ENCODE measurements at regions not wholly inside any gene's neighbourhood (a gene's known extent, or its start where the extent isn't known, plus 50 kb on each side); places are given as distances from the start of the nearest gene placed in this dataset.

DNA sequence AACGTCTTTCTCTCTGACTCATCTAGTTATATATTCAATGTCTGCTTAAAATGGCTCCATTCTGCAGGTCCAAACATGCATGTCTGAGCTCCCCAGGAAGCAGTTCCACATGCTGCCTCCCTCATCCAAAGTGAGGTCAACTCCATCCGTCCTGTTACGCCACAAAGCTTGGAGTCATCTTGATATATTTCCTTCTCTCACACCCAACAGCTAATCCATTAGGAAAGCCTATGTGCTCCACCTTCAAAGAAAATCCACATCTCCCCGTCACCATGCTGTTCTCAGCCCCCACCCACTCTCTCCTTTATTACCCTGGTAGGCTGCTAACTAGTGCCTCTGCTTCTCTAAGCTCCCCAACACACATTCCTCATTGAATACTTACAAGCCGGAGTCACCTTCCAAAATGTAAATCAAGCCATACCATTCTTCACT, 130.2 kb upstream of the SYNDIG1 start:
- DNase-seq (ENCODE audit: low read depth in 4 of 4, low spot score in 3 of 4), result no peak

GRCh38 chr20:24337551-24337950, 131.9 kb upstream of the SYNDIG1 start:
- no peak for DNase-seq (ENCODE audit: low read depth in 4 of 4, low spot score in 3 of 4)

- no peak for DNase-seq (ENCODE audit: low read depth in 4 of 4, low spot score in 3 of 4)
These were observed 132.4 kb upstream of the SYNDIG1 start for GRCh38 chr20:24337069-24337468.

DNA sequence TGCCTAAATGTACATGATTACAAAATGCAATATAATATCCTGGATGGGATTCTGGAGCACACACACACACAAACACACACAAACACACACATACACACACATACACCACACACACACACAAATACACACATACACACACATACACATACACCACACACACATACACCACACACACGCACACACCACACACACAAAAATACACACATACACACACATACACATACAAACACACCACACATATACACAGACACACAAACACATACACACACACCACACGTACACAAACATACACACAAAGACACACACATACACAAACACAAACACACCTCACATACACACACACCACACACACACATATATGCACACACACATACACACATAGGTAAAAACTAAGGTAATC, 134.6 kb upstream of the SYNDIG1 start:
- DNase-seq (ENCODE audit: low read depth in 4 of 4, low spot score in 3 of 4), result no peak

DNA sequence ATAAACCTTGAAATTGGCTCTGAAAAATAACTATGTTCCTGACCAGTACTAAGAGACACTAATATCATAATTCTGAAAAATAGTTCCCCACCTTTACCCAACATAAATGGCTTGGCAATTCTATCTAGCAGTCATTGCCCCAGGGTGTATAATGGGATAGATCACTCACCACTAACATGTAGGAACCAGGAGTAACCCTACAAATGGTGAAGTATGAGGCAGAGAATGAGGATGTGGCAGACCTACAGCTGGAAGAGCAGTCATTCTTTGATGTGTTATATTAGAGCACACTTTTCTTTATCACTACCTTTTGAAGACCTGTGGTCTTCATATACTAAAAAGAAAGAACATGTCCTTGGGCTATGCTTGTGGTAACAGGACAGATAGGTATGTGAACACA, 136.5 kb upstream of the SYNDIG1 start:
- DNase-seq (ENCODE audit: low read depth in 4 of 4, low spot score in 3 of 4), result no peak

DNA sequence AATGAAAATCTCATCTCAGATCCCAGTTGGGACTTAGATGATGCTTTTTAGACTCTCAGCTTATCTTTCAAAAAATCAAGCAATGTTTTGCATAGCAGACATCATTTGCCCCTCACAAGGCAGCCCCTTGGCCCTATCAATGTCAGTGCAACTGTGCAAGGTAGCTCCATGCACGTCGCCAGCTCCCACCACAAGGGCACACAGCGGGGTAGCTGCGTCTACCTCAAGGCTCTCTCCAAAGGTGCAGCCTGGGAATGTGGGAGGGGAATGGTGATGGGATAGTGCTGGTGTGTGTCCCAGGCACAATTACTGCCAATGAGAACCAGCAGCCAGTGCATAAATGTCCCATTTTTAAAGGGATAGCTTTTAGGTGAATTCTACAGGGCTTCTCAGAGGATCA, 137.5 kb upstream of the SYNDIG1 start:
- DNase-seq (ENCODE audit: low read depth in 4 of 4, low spot score in 3 of 4), result no peak

DNA sequence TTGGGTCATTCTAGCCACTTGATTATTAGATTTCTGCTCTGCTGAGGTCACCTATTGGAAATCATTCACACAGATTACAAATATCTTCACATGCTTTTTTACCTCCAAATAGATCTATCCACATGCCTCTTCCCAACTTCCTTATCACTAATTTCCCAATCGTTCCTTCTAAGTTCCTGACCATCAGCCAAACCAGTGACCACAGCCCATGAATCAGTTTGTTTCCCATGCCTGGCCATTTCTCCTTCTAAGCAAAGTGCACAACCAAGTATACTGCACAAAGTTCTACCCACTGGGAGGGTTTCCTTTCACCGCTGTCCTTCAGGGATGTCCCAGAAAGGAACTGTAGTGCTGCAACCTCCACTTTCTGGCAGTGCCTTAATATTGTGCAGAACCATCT, 140.5 kb upstream of the SYNDIG1 start:
- no peak for DNase-seq (ENCODE audit: low read depth in 4 of 4, low spot score in 3 of 4)

DNA sequence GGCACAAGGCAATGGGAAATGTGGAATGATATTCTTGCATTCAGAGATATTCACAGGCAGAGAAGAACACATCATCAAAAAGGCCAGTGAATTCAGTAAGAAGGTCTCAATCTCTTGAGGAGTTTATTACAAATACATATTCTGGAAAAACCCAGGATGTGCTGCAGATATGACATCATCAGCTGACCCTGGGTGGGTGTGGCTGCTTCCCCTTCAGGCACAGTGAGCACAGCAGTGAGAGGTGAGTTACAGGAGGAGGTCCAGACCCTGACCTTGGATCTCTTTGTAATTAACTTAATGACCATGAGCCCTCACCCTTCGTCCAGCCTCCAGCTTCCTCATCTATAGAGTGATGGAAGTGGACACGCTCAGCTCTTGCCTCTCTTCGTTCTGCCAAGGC, 147.5 kb upstream of the SYNDIG1 start:
- DNase-seq (ENCODE audit: low read depth in 4 of 4, low spot score in 3 of 4), result no peak

DNA sequence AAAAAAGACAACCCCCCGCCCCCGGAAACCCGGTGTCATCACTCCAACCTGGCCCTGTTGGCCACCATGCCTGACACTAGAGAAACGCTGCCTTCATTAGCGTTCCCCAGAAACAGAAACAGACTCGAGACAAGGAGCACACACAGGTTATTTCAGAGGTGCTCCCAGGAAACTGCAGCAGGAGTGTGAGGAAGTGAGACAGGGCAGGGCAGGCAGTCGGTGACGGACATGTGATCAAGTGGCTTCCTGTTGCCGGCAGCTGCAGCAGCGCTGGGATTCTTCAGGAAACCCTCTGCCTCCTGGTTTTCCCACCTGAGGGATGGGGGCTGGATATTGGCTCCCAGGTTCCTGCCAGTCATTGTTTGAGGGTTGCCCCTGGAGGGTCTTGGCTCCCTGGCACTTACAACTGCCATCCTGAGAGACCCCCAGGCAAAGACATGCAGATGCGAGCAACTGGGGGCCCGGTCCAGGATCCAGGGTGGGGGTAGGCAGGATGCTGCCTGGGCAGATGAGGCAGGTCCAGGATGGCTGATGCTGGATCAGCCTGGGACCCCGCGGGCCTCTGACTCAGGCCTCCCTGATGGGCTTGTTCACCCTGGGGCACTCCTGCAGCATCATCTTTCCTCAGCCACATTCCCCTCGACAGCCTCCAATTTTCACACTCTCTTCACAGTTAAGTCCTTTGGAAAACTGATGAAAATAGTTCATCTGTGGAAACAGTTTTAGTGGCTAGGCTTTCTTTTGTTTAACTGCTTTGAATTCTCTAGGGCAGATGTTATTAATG, 150.7 kb upstream of the SYNDIG1 start:
- no peak for DNase-seq (ENCODE audit: low read depth in 4 of 4, low spot score in 3 of 4)

DNA sequence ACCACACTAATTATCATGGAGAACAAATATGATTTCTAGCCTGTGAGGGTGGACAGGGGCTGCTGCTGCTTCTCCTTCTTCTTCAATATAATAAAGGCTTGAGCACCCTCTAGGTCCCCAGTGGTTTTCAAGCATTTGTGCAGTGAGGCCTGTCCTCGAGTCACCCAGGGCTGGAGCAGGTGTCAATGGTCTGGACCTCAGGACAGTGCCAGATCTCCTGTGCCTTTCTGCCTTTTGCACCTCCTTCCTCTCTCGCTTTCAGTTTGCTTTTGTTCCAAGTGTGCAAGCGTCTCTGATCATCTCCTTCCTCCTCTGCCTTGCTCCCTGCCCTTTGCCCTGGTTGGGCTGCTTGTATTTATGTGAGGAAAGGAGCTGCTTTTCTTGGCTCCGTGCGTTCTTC, 152.2 kb upstream of the SYNDIG1 start:
- no peak for DNase-seq (ENCODE audit: low read depth in 4 of 4, low spot score in 3 of 4)

GRCh38 chr20:24316731-24317130, 152.7 kb upstream of the SYNDIG1 start:
- DNase-seq (ENCODE audit: low read depth in 4 of 4, low spot score in 3 of 4), result no peak

DNA sequence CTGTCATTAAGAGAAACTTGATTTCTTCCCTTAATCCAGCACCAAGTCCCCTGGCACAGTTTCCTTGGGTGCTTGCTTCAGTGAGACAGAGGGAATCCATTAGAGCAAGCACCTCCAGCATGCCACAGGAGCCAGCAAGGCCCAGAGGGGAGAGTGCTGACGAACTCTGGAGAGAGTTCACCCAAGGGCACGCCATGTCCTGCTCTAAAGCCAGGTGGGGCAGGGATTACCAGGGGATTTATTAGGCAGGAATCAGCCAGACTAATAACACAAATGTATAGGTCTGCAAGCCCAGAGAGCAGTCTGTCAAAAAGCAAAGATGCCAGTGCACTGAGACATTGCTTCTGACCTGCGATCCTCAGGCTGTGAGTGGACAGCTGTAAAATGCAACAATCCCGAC, 155.4 kb upstream of the SYNDIG1 start:
- DNase-seq (ENCODE audit: low read depth in 4 of 4, low spot score in 3 of 4), result no peak

GRCh38 chr20:24309596-24309995, 159.8 kb upstream of the SYNDIG1 start:
- no peak for DNase-seq (ENCODE audit: low read depth in 4 of 4, low spot score in 3 of 4)

DNA sequence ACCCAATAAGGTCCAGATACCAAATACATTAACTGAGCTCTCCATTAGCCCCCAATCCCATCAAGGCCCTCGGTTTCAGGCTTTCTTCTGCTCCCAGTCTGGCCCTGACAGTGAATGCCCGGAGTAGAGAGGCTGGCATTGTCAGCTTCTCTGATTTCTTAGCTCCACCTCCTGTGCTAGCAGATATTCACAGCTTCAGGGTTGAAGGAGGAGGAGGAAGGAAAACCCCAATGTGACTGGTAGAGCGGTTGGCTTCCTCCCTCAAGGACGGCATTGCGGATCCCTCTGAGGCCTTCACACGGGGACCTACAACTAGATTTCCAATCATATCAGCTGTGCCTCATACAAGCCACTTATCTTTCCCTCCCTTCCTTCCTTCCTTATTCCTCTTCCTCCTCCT, 164.1 kb upstream of the SYNDIG1 start:
- no peak for DNase-seq (ENCODE audit: low read depth in 4 of 4, low spot score in 3 of 4)

GRCh38 chr20:24304291-24304690, 165.1 kb upstream of the SYNDIG1 start:
- no peak for DNase-seq (ENCODE audit: low read depth in 4 of 4, low spot score in 3 of 4)

DNA sequence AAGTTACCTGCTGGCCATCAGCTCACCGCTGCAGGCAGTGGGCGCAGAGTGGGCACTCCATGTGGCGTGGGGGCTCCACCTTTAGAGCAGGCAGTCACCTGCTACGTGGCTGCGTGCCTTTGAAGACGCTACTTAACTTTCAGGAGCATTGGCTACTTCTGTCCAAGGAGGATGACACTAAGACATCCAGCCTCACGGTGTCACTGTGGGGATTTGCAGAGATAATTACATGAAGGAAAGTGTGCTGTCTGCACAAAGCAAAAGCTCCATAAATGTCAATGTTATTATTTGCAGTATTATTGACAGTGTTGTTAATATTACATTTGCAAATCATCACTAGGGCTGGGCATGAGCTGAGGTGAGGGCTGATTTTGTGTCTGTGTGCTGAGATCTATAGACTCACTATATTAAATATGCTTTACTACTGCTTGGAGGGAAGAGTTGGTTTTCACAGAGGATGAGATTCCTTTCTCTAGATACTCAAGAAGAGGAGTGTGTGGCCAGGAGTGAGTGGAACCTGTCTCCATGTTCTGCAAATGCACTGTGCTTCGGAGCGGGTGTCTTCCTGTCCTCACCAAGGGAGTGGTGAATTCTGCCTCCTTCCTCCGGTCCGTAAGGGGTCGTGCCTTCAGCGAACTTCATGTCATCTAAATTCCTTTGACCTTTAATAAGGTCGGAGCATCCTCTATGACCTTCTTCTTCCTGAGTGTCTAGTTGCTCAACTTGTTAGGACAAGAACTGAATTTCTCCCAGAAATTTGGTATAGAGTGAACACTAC, 165.8 kb upstream of the SYNDIG1 start:
- no peak for DNase-seq (ENCODE audit: low read depth in 4 of 4, low spot score in 3 of 4)

DNA sequence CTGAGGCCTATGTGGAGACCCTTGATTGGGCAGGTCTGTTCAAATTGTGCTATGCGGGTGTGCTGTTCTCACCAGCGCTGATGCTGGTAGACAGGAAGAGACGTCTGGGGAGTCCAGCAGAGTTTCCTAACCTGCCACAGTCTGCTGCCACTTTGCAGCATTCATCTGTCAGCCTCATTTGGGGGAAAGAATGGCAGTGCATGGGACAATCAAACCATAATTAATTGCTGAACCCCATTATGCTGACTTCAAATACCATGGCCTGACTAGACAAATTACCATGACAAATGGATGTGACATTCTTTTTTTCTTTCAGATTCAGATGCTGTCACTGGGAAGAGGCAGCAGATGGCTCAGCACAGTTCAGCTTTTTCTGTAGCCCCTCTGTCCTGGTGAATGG, 171.4 kb upstream of the SYNDIG1 start:
- DNase-seq (ENCODE audit: low read depth in 4 of 4, low spot score in 3 of 4), result no peak

DNA sequence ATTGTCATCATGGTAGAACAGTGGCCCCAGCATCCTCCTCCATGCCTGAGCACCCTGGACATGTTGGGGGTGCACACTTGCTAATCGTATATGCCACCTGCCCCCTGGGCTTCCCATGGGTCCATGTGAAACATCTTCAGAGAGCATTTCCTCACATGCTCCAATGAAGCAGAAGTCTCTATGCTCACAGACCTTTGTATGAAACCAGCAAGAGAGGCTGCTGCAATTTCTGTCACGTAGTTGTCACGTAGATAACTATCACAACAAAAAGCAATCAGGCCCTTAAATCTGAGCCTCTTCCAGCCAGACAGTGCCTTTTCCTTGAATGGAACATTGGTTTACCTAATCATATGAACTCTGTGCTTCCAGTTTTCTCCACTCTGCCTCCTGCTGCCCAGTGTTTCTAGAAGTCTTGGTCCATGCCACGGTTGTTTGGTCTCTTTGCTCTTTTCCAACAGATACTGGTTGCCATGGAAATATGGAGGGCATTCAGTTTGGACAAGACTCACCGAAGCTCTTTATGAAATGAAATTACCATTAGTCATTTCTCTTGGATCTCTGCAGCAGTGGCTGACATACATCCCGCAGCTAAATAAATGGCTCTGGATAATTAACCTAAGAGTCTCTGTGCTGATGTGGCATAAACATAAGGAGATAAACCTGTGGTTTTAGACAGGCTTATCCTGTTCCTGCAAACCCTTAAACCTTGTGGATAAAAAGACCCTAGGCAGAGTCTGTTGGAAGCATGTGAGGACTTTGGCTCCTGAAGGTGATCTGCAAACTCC, 172.8 kb upstream of the SYNDIG1 start:
- DNase-seq (ENCODE audit: low read depth in 4 of 4, low spot score in 3 of 4), result no peak

DNA sequence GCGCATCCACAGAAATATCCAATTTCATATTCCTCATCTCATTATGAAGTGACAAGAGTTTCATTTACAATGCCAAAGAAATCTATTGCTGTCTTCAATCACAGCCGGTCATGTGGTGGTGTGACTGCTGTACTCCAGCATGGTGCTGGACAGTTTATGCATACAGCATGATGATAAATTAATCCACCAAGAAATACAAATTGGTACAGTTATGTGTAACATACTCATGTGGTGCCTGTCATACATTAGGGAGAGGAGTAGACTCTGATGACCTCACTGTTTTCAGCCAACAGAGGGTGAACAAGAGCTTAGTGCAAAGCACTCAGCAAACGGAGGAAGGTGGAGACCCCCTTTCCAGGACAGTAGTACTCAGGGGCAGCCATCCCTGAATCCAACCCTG, 178.4 kb upstream of the SYNDIG1 start:
- no peak for DNase-seq (ENCODE audit: low read depth in 4 of 4, low spot score in 3 of 4)

DNA sequence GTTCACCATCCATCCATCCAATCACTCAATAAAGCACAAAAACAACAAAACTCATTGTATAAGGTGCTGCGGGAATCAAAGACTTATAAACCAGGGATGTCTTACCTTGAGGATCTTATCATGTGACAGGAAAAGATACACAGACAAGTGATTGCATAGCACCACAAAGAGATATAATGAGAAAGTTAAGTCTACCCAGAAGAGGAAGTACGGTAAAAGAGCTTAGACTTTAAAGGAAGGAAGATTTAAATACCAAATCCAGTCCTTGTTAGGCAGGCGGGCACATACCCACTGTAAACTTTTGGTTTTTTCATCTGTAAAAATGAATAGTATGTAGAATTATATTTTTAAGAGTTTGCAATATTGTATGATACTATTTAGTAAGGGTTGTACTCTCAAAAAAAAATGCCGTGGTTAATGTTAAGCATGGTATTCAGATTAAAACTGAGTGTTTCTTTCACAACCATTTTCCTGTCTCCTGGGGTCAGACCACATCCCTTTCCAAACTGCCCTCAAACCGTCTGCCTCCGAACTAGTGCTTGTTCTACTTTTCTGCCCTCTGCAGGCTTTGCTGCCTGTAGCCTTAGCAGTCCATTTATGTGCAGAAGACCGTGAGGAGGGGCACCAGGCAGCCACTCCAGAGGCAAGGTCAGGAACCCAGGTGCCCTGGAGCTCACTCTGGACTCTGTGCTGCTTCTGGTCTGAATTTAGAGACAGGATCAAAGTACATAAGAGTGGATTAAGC, 179.5 kb upstream of the SYNDIG1 start:
- DNase-seq (ENCODE audit: low read depth in 4 of 4, low spot score in 3 of 4), result no peak

DNA sequence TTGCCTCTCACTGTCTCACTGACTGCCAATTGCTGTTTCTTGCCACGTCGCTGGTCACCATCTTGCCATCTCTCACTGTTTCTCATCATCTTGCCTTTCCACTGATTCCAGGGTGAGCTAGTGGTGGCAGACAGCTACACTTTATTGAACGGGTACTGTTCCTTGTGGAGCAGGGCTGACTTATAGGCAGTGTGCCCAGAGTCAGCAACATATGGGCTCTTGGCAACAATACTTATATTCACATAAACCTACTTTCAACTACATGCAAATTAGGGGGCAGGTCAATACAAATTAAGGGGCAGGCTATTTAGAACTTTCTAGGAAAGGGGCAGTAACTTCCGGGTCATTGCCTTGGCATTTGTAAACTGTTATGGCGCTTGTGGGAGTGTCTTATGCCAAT, 186.2 kb upstream of the SYNDIG1 start:
- no peak for DNase-seq (ENCODE audit: low read depth in 4 of 4, low spot score in 3 of 4)

Measured in left renal pelvis (tissue), 4 donors.